RWPE2 (cell line): ENCODE measurements at regions not wholly inside any gene's neighbourhood (a gene's known extent, or its start where the extent isn't known, plus 50 kb on each side); places are given as distances from the start of the nearest gene placed in this dataset.
"Not testable (repeated sequence)": the region's sequence is repeated elsewhere in the genome, so short reads cannot be mapped to it uniquely, and the experiment has no call there.

ENCODE experiments used
- ATAC-seq: fragments of 200-7000 bp; cut with Tn5 transposase; 3 replicates; pipeline ENCODE4 v1.9.1; 2021; ENCODE audit warnings: low read depth
- DNase-seq: peaks from one replicate; pipeline ENCODE4 v3.0.0-alpha.2; 2020; ENCODE audit warnings: low spot score
- H3K27ac ChIP-seq: fragments of 450-650 bp; 2 replicates; pipeline ENCODE4 v1.5.1; 2017; ENCODE audit warnings: mild to moderate bottlenecking; ENCODE audit not compliant: poor library complexity, severe bottlenecking
- H3K27me3 ChIP-seq: fragments of 250-450 bp; sonication (Bioruptor Pico); 2 replicates; pipeline ENCODE4 v1.5.1; 2021; ENCODE audit warnings: mild to moderate bottlenecking, moderate library complexity; ENCODE audit not compliant: insufficient read depth, poor library complexity, severe bottlenecking
- H3K36me3 ChIP-seq: fragments of 250-450 bp; sonication (Bioruptor Pico); 2 replicates; pipeline ENCODE4 v1.5.1; 2020; ENCODE audit warnings: low read depth, mild to moderate bottlenecking, moderate library complexity
- H3K4me1 ChIP-seq: fragments of 250-450 bp; sonication (Bioruptor Pico); 2 replicates; pipeline ENCODE4 v1.5.1; 2021; ENCODE audit warnings: mild to moderate bottlenecking, moderate library complexity; ENCODE audit not compliant: insufficient read depth, poor library complexity, severe bottlenecking
- H3K4me3 ChIP-seq: fragments of 250-450 bp; sonication (Bioruptor Pico); 2 replicates; pipeline ENCODE4 v1.5.1; 2021; ENCODE audit warnings: mild to moderate bottlenecking, moderate library complexity; ENCODE audit not compliant: severe bottlenecking
- H3K9me3 ChIP-seq: fragments of 250-450 bp; sonication (Bioruptor Pico); 2 replicates; pipeline ENCODE4 v1.5.1; 2021; ENCODE audit warnings: mild to moderate bottlenecking, moderate library complexity; ENCODE audit not compliant: severe bottlenecking
- TF ChIP-seq, protein P1 (sequence below): fragments of 450-650 bp; IDR thresholded peaks from one replicate; pipeline ENCODE4 v1.5.1; 2017; ENCODE audit warnings: mild to moderate bottlenecking, moderate library complexity; ENCODE audit not compliant: poor library complexity, severe bottlenecking

DNA sequence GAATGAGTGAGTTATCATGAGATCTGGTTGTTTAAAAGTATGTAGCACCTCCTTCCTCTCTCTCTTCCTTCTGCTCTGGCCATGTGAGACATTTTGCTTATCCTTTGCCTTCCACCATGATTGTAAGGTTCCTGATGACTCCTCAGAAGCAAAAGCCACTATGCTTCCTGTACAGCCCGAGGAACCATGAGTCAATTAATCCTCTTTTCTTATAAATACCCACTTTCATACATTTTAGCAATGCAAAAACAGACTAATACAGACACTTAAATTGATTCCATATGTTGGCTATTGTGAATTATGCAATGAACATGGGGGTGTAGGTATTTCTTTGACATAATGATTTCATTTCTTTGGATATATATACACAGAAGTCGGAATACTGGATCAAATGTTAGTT lies 792.8 kb upstream of the EYS start:
- Histone ChIP-seq H3K36me3 (no peaks in the 10 kb centered on the region), H3K27me3 (no peaks in the 10 kb centered on the region), H3K9me3 (no peaks in the 10 kb centered on the region), H3K4me3 (no peak overlapping the region), H3K4me1 (no peaks in the 10 kb centered on the region), H3K27ac (no peak overlapping the region)
- TF ChIP-seq, protein P1, sequence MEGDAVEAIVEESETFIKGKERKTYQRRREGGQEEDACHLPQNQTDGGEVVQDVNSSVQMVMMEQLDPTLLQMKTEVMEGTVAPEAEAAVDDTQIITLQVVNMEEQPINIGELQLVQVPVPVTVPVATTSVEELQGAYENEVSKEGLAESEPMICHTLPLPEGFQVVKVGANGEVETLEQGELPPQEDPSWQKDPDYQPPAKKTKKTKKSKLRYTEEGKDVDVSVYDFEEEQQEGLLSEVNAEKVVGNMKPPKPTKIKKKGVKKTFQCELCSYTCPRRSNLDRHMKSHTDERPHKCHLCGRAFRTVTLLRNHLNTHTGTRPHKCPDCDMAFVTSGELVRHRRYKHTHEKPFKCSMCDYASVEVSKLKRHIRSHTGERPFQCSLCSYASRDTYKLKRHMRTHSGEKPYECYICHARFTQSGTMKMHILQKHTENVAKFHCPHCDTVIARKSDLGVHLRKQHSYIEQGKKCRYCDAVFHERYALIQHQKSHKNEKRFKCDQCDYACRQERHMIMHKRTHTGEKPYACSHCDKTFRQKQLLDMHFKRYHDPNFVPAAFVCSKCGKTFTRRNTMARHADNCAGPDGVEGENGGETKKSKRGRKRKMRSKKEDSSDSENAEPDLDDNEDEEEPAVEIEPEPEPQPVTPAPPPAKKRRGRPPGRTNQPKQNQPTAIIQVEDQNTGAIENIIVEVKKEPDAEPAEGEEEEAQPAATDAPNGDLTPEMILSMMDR: no peak
- ATAC-seq (no peak), DNase-seq (no peak)

DNA sequence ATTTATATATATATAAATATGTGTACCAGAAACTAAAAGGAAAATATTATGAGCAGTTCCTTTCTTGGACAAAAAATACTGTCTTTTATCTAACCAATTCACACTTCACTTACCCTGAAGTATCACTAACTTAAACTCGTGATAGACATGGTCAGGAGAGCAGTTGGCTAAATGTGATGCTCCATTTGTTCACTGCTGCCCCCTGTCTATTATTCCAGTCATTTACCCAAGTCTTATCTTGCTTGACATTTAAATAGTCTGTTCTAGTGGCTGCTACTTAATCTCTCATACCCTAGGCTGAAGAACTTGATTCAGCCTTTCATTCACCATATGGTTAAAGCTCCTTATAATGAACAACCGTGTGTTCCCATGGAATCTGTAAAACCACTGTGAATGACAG lies 789.6 kb upstream of the EYS start:
- DNase-seq: no peak
- no peaks in the 10 kb centered on the region for H3K9me3 ChIP-seq
- no peaks in the 10 kb centered on the region for H3K4me1 ChIP-seq
- TF ChIP-seq, protein P1: peak; percentile 59
- no peaks in the 10 kb centered on the region for H3K27me3 ChIP-seq
- H3K27ac ChIP-seq: no peak overlapping the region
- peak; percentile 44; the same call in 1 of the 3 replicates for ATAC-seq
- no peak overlapping the region for H3K4me3 ChIP-seq
- no peaks in the 10 kb centered on the region for H3K36me3 ChIP-seq

GRCh38 chr6:66494643-66495042 lies 787.6 kb upstream of the EYS start:
- H3K27me3 ChIP-seq, H3K27ac ChIP-seq, H3K4me1 ChIP-seq, DNase-seq, H3K9me3 ChIP-seq, ATAC-seq, H3K4me3 ChIP-seq, H3K36me3 ChIP-seq: not testable (repeated sequence)

GRCh38 chr6:66489269-66489987 lies 782.4 kb upstream of the EYS start:
- DNase-seq (no peak), ATAC-seq (no peak)
- Histone ChIP-seq H3K27me3 (no peaks in the 10 kb centered on the region), H3K9me3 (no peaks in the 10 kb centered on the region), H3K4me3 (no peak overlapping the region), H3K36me3 (no peaks in the 10 kb centered on the region), H3K4me1 (no peaks in the 10 kb centered on the region), H3K27ac (no peak overlapping the region)
- TF ChIP-seq, protein P1: no peak

DNA sequence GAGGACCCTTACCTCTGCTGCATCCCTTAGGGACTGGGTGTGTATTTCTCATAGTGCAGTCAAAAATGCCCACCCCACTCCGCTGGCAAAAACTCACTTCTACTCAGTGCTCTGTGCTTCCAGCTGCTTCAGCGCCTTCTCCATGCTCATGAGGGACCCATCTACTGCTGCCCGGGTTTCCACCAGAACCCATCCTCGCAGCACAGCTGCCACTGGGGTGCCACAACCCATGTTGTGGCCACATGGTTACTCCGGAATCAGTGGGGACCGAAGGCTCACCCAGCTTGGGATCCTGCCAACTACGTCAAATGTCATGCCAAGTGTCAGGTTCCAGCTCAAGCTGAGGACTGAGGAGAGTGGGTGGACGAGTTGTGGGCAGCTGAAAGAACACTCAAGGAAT lies 774.2 kb upstream of the EYS start:
- H3K27ac ChIP-seq: no peak overlapping the region
- H3K4me1 ChIP-seq: no peaks in the 10 kb centered on the region
- DNase-seq (no peak), ATAC-seq (no peak)
- no peaks in the 10 kb centered on the region for H3K27me3 ChIP-seq
- H3K36me3 ChIP-seq: no peaks in the 10 kb centered on the region
- TF ChIP-seq, protein P1: no peak
- H3K4me3 ChIP-seq: no peak overlapping the region
- no peaks in the 10 kb centered on the region for H3K9me3 ChIP-seq
